MM.1S (cell line): ENCODE measurements at regions not wholly inside any gene's neighbourhood (a gene's known extent, or its start where the extent isn't known, plus 50 kb on each side); places are given as distances from the start of the nearest gene placed in this dataset.

Experiments used
- DNase-seq: peaks from one replicate; pipeline ENCODE4 v3.0.0-alpha.2; 2015
- H2AFZ ChIP-seq: fragments of 300-600 bp; sonication (generic); 2 replicates; pipeline ENCODE4 v1.6.0; 2016; ENCODE audit warnings: antibody characterized with exemption, low read length
- H3F3A ChIP-seq: fragments of 300-600 bp; sonication (generic); 2 replicates; pipeline ENCODE4 v1.6.1; 2016; ENCODE audit warnings: mild to moderate bottlenecking, antibody characterized with exemption, low read length, moderate library complexity, mixed read lengths; ENCODE audit not compliant: insufficient read depth
- H3K27ac ChIP-seq: fragments of 300-600 bp; sonication (generic); 2 replicates; pipeline ENCODE4 v1.5.1; 2016; ENCODE audit warnings: mild to moderate bottlenecking, low read length
- H3K27me3 ChIP-seq: fragments of 300-600 bp; sonication (generic); replicated peaks from 2 replicates; pipeline ENCODE4 v1.6.0; 2016; ENCODE audit warnings: low read length; ENCODE audit not compliant: insufficient read depth
- H3K36me3 ChIP-seq: fragments of 300-600 bp; sonication (generic); replicated peaks from 2 replicates; pipeline ENCODE4 v1.6.1; 2016; ENCODE audit warnings: mild to moderate bottlenecking, low read length, mixed read lengths; ENCODE audit not compliant: insufficient read depth
- H3K4me1 ChIP-seq: fragments of 300-600 bp; sonication (generic); 2 replicates; pipeline ENCODE4 v1.6.1; 2016; ENCODE audit warnings: low read length, mixed read lengths
- H3K4me2 ChIP-seq: fragments of 300-600 bp; sonication (generic); 2 replicates; pipeline ENCODE4 v1.6.0; 2016; ENCODE audit warnings: low read depth, low read length
- H3K4me3 ChIP-seq: fragments of 300-600 bp; sonication (generic); 2 replicates; pipeline ENCODE4 v1.5.1; 2016; ENCODE audit warnings: low read length, mixed read lengths
- H3K79me2 ChIP-seq: fragments of 300-600 bp; sonication (generic); 2 replicates; pipeline ENCODE4 v1.6.1; 2016; ENCODE audit warnings: mixed run types, low read length, mixed read lengths
- H3K9ac ChIP-seq: fragments of 300-600 bp; sonication (generic); 2 replicates; pipeline ENCODE4 v1.6.1; 2016; ENCODE audit warnings: low read length, mixed read lengths
- H3K9me2 ChIP-seq: fragments of 300-600 bp; sonication (generic); replicated peaks from 2 replicates; pipeline ENCODE4 v1.6.1; 2016; ENCODE audit warnings: mild to moderate bottlenecking, low read length, mixed read lengths; ENCODE audit not compliant: insufficient read depth
- H3K9me3 ChIP-seq: fragments of 300-600 bp; sonication (generic); replicated peaks from 2 replicates; pipeline ENCODE4 v1.6.1; 2016; ENCODE audit warnings: mild to moderate bottlenecking, low read length, mixed read lengths; ENCODE audit not compliant: insufficient read depth
- H4K20me1 ChIP-seq: fragments of 300-600 bp; sonication (generic); 2 replicates; pipeline ENCODE4 v1.6.1; 2016; ENCODE audit warnings: mild to moderate bottlenecking, low read length, moderate library complexity, mixed read lengths; ENCODE audit not compliant: insufficient read depth
- CTCF ChIP-seq: fragments of 300-600 bp; sonication (generic); IDR thresholded peaks from 2 replicates; pipeline ENCODE4 v1.5.1; 2016; ENCODE audit warnings: antibody characterized with exemption, low read length, mixed read lengths
- EZH2 ChIP-seq: fragments of 300-600 bp; sonication (generic); optimal IDR thresholded peaks from 2 replicates; pipeline ENCODE3; 2017; ENCODE audit warnings: low read depth, mild to moderate bottlenecking, antibody characterized with exemption, low read length, mixed read lengths
- EZH2phosphoT487 ChIP-seq: fragments of 300-600 bp; sonication (generic); IDR thresholded peaks from 2 replicates; pipeline ENCODE4 v1.6.1; 2018; ENCODE audit warnings: antibody characterized with exemption, low read length

GRCh38 chr6:41467627-41468404 is 78.4 kb upstream of the FOXP4 start:
- TF ChIP-seq EZH2phosphoT487 = no peak
- no peak for TF ChIP-seq CTCF
- no peak for TF ChIP-seq EZH2
- no peaks in the 10 kb centered on the region for H3K36me3 ChIP-seq
- H3F3A ChIP-seq = no peaks in the 10 kb centered on the region
- no peak for DNase-seq
- no peaks in the 10 kb centered on the region for H3K9me2 ChIP-seq
- no peak overlapping the region for H3K4me2 ChIP-seq
- H3K9me3 ChIP-seq = no peaks in the 10 kb centered on the region
- H3K27me3 ChIP-seq = peaks cover 87% of the 10 kb centered on the region
- H3K9ac ChIP-seq = no peak overlapping the region
- no peak overlapping the region for H3K4me3 ChIP-seq
- no peak overlapping the region for H3K27ac ChIP-seq
- H4K20me1 ChIP-seq = no peaks in the 10 kb centered on the region
- no peaks in the 10 kb centered on the region for H3K4me1 ChIP-seq
- H2AFZ ChIP-seq = no peak overlapping the region
- H3K79me2 ChIP-seq = no peaks in the 10 kb centered on the region

- no peak overlapping the region for H3K4me2 ChIP-seq
- no peak overlapping the region for H3K9ac ChIP-seq
- DNase-seq = no peak
- no peaks in the 10 kb centered on the region for H3K9me2 ChIP-seq
- no peaks in the 10 kb centered on the region for H3K79me2 ChIP-seq
- H3K36me3 ChIP-seq = no peaks in the 10 kb centered on the region
- H3K4me3 ChIP-seq = no peak overlapping the region
- TF ChIP-seq EZH2 (no peak), EZH2phosphoT487 (no peak), CTCF (no peak)
- H3F3A ChIP-seq = no peaks in the 10 kb centered on the region
- H3K4me1 ChIP-seq = no peaks in the 10 kb centered on the region
- no peak overlapping the region for H2AFZ ChIP-seq
- no peaks in the 10 kb centered on the region for H3K9me3 ChIP-seq
- no peaks in the 10 kb centered on the region for H4K20me1 ChIP-seq
- peaks cover 79% of the 10 kb centered on the region for H3K27me3 ChIP-seq
- no peak overlapping the region for H3K27ac ChIP-seq
Measured at GRCh38 chr6:41469156-41470028, 76.8 kb upstream of the FOXP4 start.

- Histone ChIP-seq H3K9me2 (no peaks in the 10 kb centered on the region), H3K4me1 (no peaks in the 10 kb centered on the region), H3F3A (no peaks in the 10 kb centered on the region), H3K27ac (no peak overlapping the region), H3K9ac (no peak overlapping the region), H2AFZ (no peak overlapping the region), H3K79me2 (no peaks in the 10 kb centered on the region), H3K9me3 (no peaks in the 10 kb centered on the region), H3K4me2 (no peak overlapping the region), H3K36me3 (no peaks in the 10 kb centered on the region), H3K4me3 (no peak overlapping the region), H4K20me1 (no peaks in the 10 kb centered on the region), H3K27me3 (peaks cover 76% of the 10 kb centered on the region)
- no peak for TF ChIP-seq EZH2
- TF ChIP-seq EZH2phosphoT487 = no peak
- TF ChIP-seq CTCF = no peak
- no peak for DNase-seq
Measured at GRCh38 chr6:41470029-41470330, 76.2 kb upstream of the FOXP4 start.
